ENCODE measurements at regions not wholly inside any gene's neighbourhood (a gene's known extent, or its start where the extent isn't known, plus 50 kb on each side); places are given as distances from the start of the nearest gene placed in this dataset.

DNA sequence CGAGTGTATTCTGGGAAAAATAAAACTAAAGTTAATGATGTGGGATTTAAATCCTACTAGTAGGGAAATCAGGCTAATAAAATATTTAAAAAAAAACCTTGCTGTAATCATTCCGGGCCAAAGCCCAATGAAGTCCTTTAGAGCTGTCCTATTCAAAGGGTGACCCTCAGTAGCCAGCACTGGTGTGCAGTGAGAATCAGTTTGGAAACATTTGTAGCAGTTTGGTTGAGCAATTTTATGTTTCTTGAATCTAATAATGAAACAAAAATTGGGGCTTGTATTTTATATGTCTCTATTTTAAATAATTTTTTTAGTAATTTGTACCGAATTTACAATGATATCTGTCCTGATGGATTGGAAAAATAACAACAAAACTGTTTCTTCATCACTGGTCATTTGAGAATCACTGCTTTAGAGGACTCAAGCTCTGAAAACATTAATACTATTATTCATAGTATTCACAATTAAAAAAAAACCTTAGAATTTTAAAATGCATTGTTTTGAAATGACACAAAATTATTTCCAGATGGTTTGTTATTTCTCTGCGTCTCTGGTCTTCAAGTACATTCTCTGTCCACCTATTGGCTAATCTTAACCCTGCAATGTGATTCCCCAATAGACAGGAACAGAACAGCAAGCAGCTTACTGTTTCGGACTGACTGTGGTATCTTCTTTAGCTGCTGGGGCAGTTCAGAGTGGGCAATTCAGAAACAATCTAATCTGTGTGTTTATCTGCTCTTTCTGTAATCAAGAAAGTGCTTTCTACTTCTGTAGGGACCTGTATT is 71.2 kb downstream of the OTOL1 start:
- no peaks in the 10 kb centered on the region for H3K36me3 ChIP-seq (replicated peaks in 1 of 2; ENCODE audit: control insufficient read depth in 1 of 2, insufficient read depth in 2 of 2, low read length in 1 of 2)
- H3K27me3 ChIP-seq (ENCODE audit: insufficient read depth), result no peaks in the 10 kb centered on the region
- H3F3A ChIP-seq (replicated peaks; ENCODE audit: insufficient read depth), result no peaks in the 10 kb centered on the region
- no peak for DNase-seq
- TF ChIP-seq POLR2AphosphoS5 (IDR thresholded peaks at IDR 0.05; ENCODE audit: low read depth, low read length), result no peak
- TF ChIP-seq MXI1 (IDR thresholded peaks at IDR 0.05; ENCODE audit: low read depth, low read length), result no peak
- peak; percentile 30; the same call in 1 of the 2 replicates for TF ChIP-seq JUND (IDR thresholded peaks at IDR 0.05)
- TF ChIP-seq MEF2A (IDR thresholded peaks at IDR 0.05; ENCODE audit: borderline replicate concordance, low read depth), result no peak
- peak; percentile 86 for TF ChIP-seq TCF12 (IDR thresholded peaks at IDR 0.05)
- H2AFZ ChIP-seq (ENCODE audit: low read depth), result peak overlapping the region; percentile 69
- peak overlapping the region; percentile 30; the same call in 1 of the 2 replicates for H3K4me2 ChIP-seq
- ChIA-PET CTCF (interaction anchor here (0.9 to 3.9 kb wide), 3 partner anchors 9 to 12 kb away, joined by 3 to 12 read pairs (median 3); no protein-coding TSS in a partner anchor), POLR2A (no interaction called here)
- WGBS (ENCODE audit: low lambda C conversion rate), result 56% methylated on average over 5 of the region's 5 CpGs
- H3K79me2 ChIP-seq (ENCODE audit: insufficient read depth), result no peaks in the 10 kb centered on the region
- no peak overlapping the region for H3K9ac ChIP-seq
- H3K27ac ChIP-seq (ENCODE audit: low read depth in 2 of 2, low read length in 1 of 2), result peak overlapping the region; percentile 23 to 62; a peak in 1 of 4 replicates
- peak overlapping the region in 1 of 2 experiments; percentile 25; a peak in 1 of 4 replicates for H3K4me3 ChIP-seq (ENCODE audit: low read depth in 2 of 2, low read length in 1 of 2)
- H4K20me1 ChIP-seq (ENCODE audit: insufficient read depth), result no peaks in the 10 kb centered on the region
- H3K9me2 ChIP-seq, result no peaks in the 10 kb centered on the region
- peaks cover 3 to 5% of the 10 kb centered on the region in 2 experiments; a peak in 1 of 4 replicates for H3K4me1 ChIP-seq (ENCODE audit: control insufficient read depth in 1 of 2, insufficient read depth in 2 of 2, low read depth in 1 of 2, low read length in 1 of 2)
- no peaks in the 10 kb centered on the region for H3K9me3 ChIP-seq

DNA sequence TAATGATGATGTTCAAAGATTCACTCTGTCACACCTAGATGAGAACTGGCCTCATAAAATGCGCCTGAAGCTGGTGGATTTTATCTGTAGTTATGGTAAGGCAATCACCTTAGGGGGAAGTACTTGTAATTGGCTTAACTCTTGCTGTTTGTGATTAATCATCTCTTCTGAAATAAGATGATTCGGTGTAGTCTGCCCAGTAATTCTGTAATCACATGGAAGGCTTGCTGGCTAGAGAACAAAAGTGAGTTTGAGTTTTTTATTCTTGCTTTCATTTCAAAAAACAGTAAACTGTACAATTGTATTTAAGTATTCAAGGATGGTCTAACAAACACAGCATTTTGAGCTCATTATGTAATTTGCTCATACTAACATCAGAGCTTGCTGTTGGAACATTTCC is 72.1 kb downstream of the OTOL1 start:
- Histone ChIP-seq H3K79me2 (ENCODE audit: insufficient read depth) (no peaks in the 10 kb centered on the region), H3K4me2 (peak overlapping the region; percentile 30; the same call in 1 of the 2 replicates), H3K4me1 (ENCODE audit: control insufficient read depth in 1 of 2, insufficient read depth in 2 of 2, low read depth in 1 of 2, low read length in 1 of 2) (peaks cover 3 to 5% of the 10 kb centered on the region in 2 experiments; a peak in 1 of 4 replicates), H4K20me1 (ENCODE audit: insufficient read depth) (no peaks in the 10 kb centered on the region), H3K9me2 (no peaks in the 10 kb centered on the region), H3K27me3 (ENCODE audit: insufficient read depth) (no peaks in the 10 kb centered on the region), H3K27ac (ENCODE audit: low read depth in 2 of 2, low read length in 1 of 2) (peak overlapping the region in 1 of 2 experiments; percentile 62; a peak in 1 of 4 replicates), H2AFZ (ENCODE audit: low read depth) (no peak overlapping the region), H3K9ac (no peak overlapping the region), H3F3A (replicated peaks; ENCODE audit: insufficient read depth) (no peaks in the 10 kb centered on the region), H3K9me3 (no peaks in the 10 kb centered on the region), H3K4me3 (ENCODE audit: low read depth in 2 of 2, low read length in 1 of 2) (no peak overlapping the region), H3K36me3 (replicated peaks in 1 of 2; ENCODE audit: control insufficient read depth in 1 of 2, insufficient read depth in 2 of 2, low read length in 1 of 2) (no peaks in the 10 kb centered on the region)
- WGBS (ENCODE audit: low lambda C conversion rate), result 63% methylated on average over 2 of the region's 2 CpGs
- POLR2A ChIA-PET, result no interaction called here
- CTCF ChIA-PET, result interaction anchor here (1.0 to 3.9 kb wide), 3 partner anchors 10 to 330 kb away, joined by 3 to 12 read pairs (median 3); no protein-coding TSS in a partner anchor
- TF ChIP-seq RAD21 (IDR thresholded peaks at IDR 0.05; ENCODE audit: low read length) (no peak), TEAD4 (IDR thresholded peaks at IDR 0.05; ENCODE audit: borderline replicate concordance, insufficient read depth) (no peak), PBX3 (IDR thresholded peaks at IDR 0.05) (no peak), USF1 (IDR thresholded peaks at IDR 0.05; ENCODE audit: borderline replicate concordance, low read depth) (no peak), POLR2AphosphoS5 (IDR thresholded peaks at IDR 0.05; ENCODE audit: low read depth, low read length) (no peak), NRF1 (IDR thresholded peaks at IDR 0.05; ENCODE audit: low read depth, low read length) (no peak), FOSL2 (IDR thresholded peaks at IDR 0.05; ENCODE audit: borderline replicate concordance, low read depth) (no peak), RFX5 (IDR thresholded peaks at IDR 0.05; ENCODE audit: low read length) (no peak)
- TF ChIP-seq, protein P1, sequence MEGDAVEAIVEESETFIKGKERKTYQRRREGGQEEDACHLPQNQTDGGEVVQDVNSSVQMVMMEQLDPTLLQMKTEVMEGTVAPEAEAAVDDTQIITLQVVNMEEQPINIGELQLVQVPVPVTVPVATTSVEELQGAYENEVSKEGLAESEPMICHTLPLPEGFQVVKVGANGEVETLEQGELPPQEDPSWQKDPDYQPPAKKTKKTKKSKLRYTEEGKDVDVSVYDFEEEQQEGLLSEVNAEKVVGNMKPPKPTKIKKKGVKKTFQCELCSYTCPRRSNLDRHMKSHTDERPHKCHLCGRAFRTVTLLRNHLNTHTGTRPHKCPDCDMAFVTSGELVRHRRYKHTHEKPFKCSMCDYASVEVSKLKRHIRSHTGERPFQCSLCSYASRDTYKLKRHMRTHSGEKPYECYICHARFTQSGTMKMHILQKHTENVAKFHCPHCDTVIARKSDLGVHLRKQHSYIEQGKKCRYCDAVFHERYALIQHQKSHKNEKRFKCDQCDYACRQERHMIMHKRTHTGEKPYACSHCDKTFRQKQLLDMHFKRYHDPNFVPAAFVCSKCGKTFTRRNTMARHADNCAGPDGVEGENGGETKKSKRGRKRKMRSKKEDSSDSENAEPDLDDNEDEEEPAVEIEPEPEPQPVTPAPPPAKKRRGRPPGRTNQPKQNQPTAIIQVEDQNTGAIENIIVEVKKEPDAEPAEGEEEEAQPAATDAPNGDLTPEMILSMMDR (IDR thresholded peaks at IDR 0.05), result no peak
- TF ChIP-seq, protein P2, sequence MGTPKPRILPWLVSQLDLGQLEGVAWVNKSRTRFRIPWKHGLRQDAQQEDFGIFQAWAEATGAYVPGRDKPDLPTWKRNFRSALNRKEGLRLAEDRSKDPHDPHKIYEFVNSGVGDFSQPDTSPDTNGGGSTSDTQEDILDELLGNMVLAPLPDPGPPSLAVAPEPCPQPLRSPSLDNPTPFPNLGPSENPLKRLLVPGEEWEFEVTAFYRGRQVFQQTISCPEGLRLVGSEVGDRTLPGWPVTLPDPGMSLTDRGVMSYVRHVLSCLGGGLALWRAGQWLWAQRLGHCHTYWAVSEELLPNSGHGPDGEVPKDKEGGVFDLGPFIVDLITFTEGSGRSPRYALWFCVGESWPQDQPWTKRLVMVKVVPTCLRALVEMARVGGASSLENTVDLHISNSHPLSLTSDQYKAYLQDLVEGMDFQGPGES (IDR thresholded peaks at IDR 0.05; ENCODE audit: low read depth, low read length), result no peak
- DNase-seq, result no peak
